Endodermal cell (in vitro differentiated cells): ENCODE measurements at regions not wholly inside any gene's neighbourhood (a gene's known extent, or its start where the extent isn't known, plus 50 kb on each side); places are given as distances from the start of the nearest gene placed in this dataset.
A peak's percentile ranks its signal among the peaks of the same experiment; 100 is the strongest.

Experiments used
- DNase-seq: peaks from one replicate; pipeline ENCODE4 v3.0.0-alpha.2; 2017
- H3K27ac ChIP-seq: 2 replicates; pipeline ENCODE4 v1.5.1; 2013; ENCODE audit warnings: mild to moderate bottlenecking, low read depth, low read length, moderate library complexity
- H3K27me3 ChIP-seq: 2 replicates; pipeline ENCODE4 v1.6.1; 2013; ENCODE audit warnings: mild to moderate bottlenecking, low read length, moderate library complexity; ENCODE audit not compliant: insufficient read depth, control insufficient read depth, poor library complexity, severe bottlenecking
- H3K36me3 ChIP-seq: 2 replicates; pipeline ENCODE4 v1.7.0; 2013; ENCODE audit warnings: mild to moderate bottlenecking, low read length, moderate library complexity; ENCODE audit not compliant: control insufficient read depth, insufficient read depth
- H3K4me1 ChIP-seq: one replicate; pipeline ENCODE4 v1.7.0; 2013; ENCODE audit warnings: low read length; ENCODE audit not compliant: control insufficient read depth, insufficient read depth
- H3K4me3 ChIP-seq: 2 replicates; pipeline ENCODE4 v1.5.1; 2013; ENCODE audit warnings: mild to moderate bottlenecking, low read length, moderate library complexity
- H3K9ac ChIP-seq: 2 replicates; pipeline ENCODE4 v1.6.1; 2013; ENCODE audit warnings: mild to moderate bottlenecking, low read length, moderate library complexity; ENCODE audit not compliant: poor library complexity, severe bottlenecking; ENCODE audit errors: extremely low read depth
- H3K9me3 ChIP-seq: 2 replicates; pipeline ENCODE4 v1.6.1; 2013; ENCODE audit warnings: mild to moderate bottlenecking, low read length, moderate library complexity; ENCODE audit not compliant: control insufficient read depth
- H3K27ac Mint-ChIP-seq: 2 replicates; pipeline ENCODE4 v1.8.0; 2020; ENCODE audit warnings: mixed read lengths
- H3K27me3 Mint-ChIP-seq: 2 replicates; pipeline ENCODE4 v1.8.0; 2021; ENCODE audit warnings: mild to moderate bottlenecking, mixed read lengths; ENCODE audit not compliant: insufficient read depth
- H3K36me3 Mint-ChIP-seq: 2 replicates; pipeline ENCODE4 v1.8.0; 2020; ENCODE audit warnings: low read depth, mixed read lengths
- H3K4me1 Mint-ChIP-seq: 2 replicates; pipeline ENCODE4 v1.8.0; 2020; ENCODE audit warnings: mixed read lengths
- H3K4me3 Mint-ChIP-seq: 2 replicates; pipeline ENCODE4 v1.8.0; 2020; ENCODE audit warnings: mild to moderate bottlenecking, moderate library complexity, mixed read lengths
- H3K9me3 Mint-ChIP-seq: 2 replicates; pipeline ENCODE4 v1.8.0; 2020; ENCODE audit warnings: mild to moderate bottlenecking, mixed read lengths
- CTCF ChIP-seq: fragments of 200-600 bp; sonication (generic); conservative IDR thresholded peaks from 2 replicates; pipeline ENCODE4 v1.5.0; 2021; ENCODE audit warnings: antibody characterized with exemption, mild to moderate bottlenecking
- WGBS, 2 experiments: methylation state at CpG; one replicate each; pipeline versions ENCODE4 v1.1.5 to v1.1.7; 2013; ENCODE audit warnings: missing lambda C conversion rate in 2 of 2, mixed read lengths in 1 of 2; ENCODE audit not compliant: insufficient coverage in 1 of 2, insufficient read length in 1 of 2; 5-methylcytosine and 5-hydroxymethylcytosine counted together

DNA sequence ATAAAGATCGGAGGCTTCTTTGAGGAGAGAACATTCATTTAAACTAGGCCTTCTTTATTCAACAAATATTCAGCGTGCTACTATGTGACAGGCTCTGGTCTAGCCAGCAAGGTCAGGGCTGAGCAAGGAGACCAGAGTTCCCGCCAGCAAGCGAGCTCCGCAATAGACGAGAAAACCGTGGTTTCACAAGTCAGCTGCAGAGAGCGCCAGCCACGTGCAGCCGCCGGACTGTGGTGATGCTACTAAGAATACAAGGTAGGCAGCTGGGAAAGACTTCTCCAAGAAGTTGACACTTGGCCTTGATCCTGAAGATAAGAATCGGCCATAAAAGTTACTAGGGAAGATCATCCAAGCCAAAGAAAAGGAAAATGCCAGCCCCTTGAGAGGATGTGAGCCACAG, 533.7 kb upstream of the SALL3 start:
- Mint-ChIP-seq H3K27me3 (no peaks in the 10 kb centered on the region), H3K9me3 (peaks cover 3% of the 10 kb centered on the region), H3K4me3 (no peak overlapping the region), H3K27ac (no peak overlapping the region), H3K36me3 (no peaks in the 10 kb centered on the region), H3K4me1 (no peaks in the 10 kb centered on the region)
- Histone ChIP-seq H3K9me3 (no peaks in the 10 kb centered on the region), H3K27me3 (no peaks in the 10 kb centered on the region), H3K9ac (no peak overlapping the region), H3K4me3 (no peak overlapping the region), H3K4me1 (no peaks in the 10 kb centered on the region), H3K27ac (no peak overlapping the region), H3K36me3 (no peaks in the 10 kb centered on the region)
- no peak for DNase-seq
- WGBS, 2 experiments: 93 to 97% methylated on average over 12 of the region's 12 CpGs
- TF ChIP-seq CTCF: no peak

DNA sequence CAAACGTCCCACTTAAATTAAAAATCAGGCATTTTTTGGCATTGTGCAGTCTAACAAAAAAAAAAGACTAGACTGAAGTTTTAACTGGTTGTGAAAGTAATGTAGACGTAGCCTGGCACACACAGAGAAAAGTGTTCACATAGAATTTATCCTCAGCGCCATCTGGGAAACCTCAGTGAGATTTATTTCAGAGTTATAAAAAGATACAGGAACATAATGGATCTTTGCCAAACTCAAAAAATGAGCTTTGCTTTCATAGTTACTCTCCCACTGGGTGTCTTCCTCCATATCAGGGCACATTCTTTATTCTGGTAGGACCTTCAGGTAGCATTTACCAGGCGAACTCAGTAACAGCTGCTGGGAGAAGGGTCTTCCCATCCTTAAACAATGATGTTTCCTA, 532.4 kb upstream of the SALL3 start:
- H3K4me1 ChIP-seq: no peaks in the 10 kb centered on the region
- no peak for DNase-seq
- no peak overlapping the region for H3K27ac ChIP-seq
- no peak overlapping the region for H3K4me3 ChIP-seq
- H3K9me3 ChIP-seq: no peaks in the 10 kb centered on the region
- H3K9ac ChIP-seq: no peak overlapping the region
- no peaks in the 10 kb centered on the region for H3K27me3 ChIP-seq
- H3K9me3 Mint-ChIP-seq: peaks cover 3% of the 10 kb centered on the region
- TF ChIP-seq CTCF: no peak
- no peaks in the 10 kb centered on the region for H3K4me1 Mint-ChIP-seq
- H3K4me3 Mint-ChIP-seq: no peak overlapping the region
- H3K27me3 Mint-ChIP-seq: no peaks in the 10 kb centered on the region
- no peaks in the 10 kb centered on the region for H3K36me3 Mint-ChIP-seq
- no peaks in the 10 kb centered on the region for H3K36me3 ChIP-seq
- WGBS, 2 experiments: 84 to 95% methylated on average over 3 to 4 of the region's 4 CpGs
- H3K27ac Mint-ChIP-seq: no peak overlapping the region

DNA sequence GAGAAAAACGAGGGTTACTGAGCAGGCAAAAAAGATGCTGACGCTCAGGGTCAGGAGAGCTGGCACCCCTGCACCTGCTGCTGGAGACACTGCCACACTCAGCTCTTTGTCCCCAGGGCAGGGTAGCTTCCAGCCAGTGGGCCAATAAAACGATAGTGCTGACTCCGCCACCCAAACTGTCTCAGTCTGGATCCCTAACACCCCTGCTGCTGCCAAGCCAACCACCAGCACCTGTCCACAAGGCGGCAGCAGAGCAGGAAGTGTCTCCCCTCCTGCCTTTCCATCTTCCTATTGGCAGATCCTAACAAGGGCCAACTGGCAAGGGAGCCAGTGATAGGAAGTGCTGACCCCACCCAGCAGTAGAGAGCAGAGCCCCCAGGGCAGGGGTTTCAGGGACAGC, 531.5 kb upstream of the SALL3 start:
- Mint-ChIP-seq H3K4me1 (no peaks in the 10 kb centered on the region), H3K4me3 (no peak overlapping the region), H3K9me3 (peaks cover 3% of the 10 kb centered on the region), H3K36me3 (no peaks in the 10 kb centered on the region), H3K27me3 (no peaks in the 10 kb centered on the region), H3K27ac (no peak overlapping the region)
- Histone ChIP-seq H3K4me1 (no peaks in the 10 kb centered on the region), H3K27ac (no peak overlapping the region), H3K4me3 (no peak overlapping the region), H3K9ac (no peak overlapping the region), H3K27me3 (no peaks in the 10 kb centered on the region), H3K36me3 (no peaks in the 10 kb centered on the region), H3K9me3 (no peaks in the 10 kb centered on the region)
- peak; percentile 80 for DNase-seq
- TF ChIP-seq CTCF: peak; percentile 56
- 86 to 96% methylated on average over 2 to 5 of the region's 5 CpGs for WGBS, 2 experiments
